Liver (tissue), 8 donors: ENCODE measurements at regions not wholly inside any gene's neighbourhood (a gene's known extent, or its start where the extent isn't known, plus 50 kb on each side); places are given as distances from the start of the nearest gene placed in this dataset.

ENCODE experiments used
- DNase-seq: peaks from one replicate; pipeline ENCODE4 v3.0.0-alpha.2; 2017; ENCODE audit warnings: low spot score
- H3K27ac ChIP-seq, 2 donors: one replicate each; pipeline ENCODE4 v1.7.0; 2013; ENCODE audit warnings: inconsistent platforms in 2 of 2, low read length in 2 of 2, control low read depth in 1 of 2, low read depth in 1 of 2, mild to moderate bottlenecking in 1 of 2
- H3K27me3 ChIP-seq, 4 donors: one replicate each; pipeline versions ENCODE4 v1.6.1 to v1.7.0; 2013; ENCODE audit warnings: low read length in 3 of 4, inconsistent platforms in 1 of 4, mild to moderate bottlenecking in 1 of 4, moderate library complexity in 1 of 4; ENCODE audit not compliant: control insufficient read depth in 4 of 4, insufficient read depth in 4 of 4
- H3K36me3 ChIP-seq, 4 donors: one replicate each; pipeline versions ENCODE4 v1.6.1 to v1.7.0; 2013; ENCODE audit warnings: low read length in 3 of 4, mild to moderate bottlenecking in 3 of 4, low read depth in 1 of 4, moderate library complexity in 1 of 4; ENCODE audit not compliant: control insufficient read depth in 4 of 4, insufficient read depth in 3 of 4
- H3K4me1 ChIP-seq, 4 donors: one replicate each; pipeline versions ENCODE4 v1.6.1 to v1.7.0; 2013; ENCODE audit warnings: low read length in 3 of 4, mild to moderate bottlenecking in 3 of 4, moderate library complexity in 1 of 4; ENCODE audit not compliant: control insufficient read depth in 4 of 4, insufficient read depth in 4 of 4
- H3K4me3 ChIP-seq, 3 donors: one replicate each; pipeline versions ENCODE4 v1.6.1 to v1.7.0; 2013; ENCODE audit warnings: low read length in 3 of 3, control low read depth in 1 of 3, low read depth in 1 of 3, mild to moderate bottlenecking in 1 of 3
- H3K9ac ChIP-seq, 2 donors: one replicate each; pipeline ENCODE4 v1.7.0; 2013; ENCODE audit warnings: low read length in 2 of 2, mild to moderate bottlenecking in 2 of 2, moderate library complexity in 2 of 2, control low read depth in 1 of 2, low read depth in 1 of 2
- H3K9me3 ChIP-seq, 4 donors: one replicate each; pipeline versions ENCODE4 v1.6.1 to v1.7.0; 2013; ENCODE audit warnings: low read length in 3 of 4; ENCODE audit not compliant: control insufficient read depth in 4 of 4
- ATF3 ChIP-seq: IDR thresholded peaks from 2 replicates; pipeline ENCODE4 v1.6.1; 2016; ENCODE audit warnings: antibody characterized with exemption
- CTCF ChIP-seq: fragments of 150-350 bp; IDR thresholded peaks from 2 replicates; pipeline ENCODE4 v1.5.1; 2017; ENCODE audit warnings: improper control_type of control experiment, low read depth, low read length; ENCODE audit not compliant: missing input control
- EGR1 ChIP-seq, 2 donors: IDR thresholded peaks; 2 replicates each; pipeline ENCODE4 v1.6.1; 2016 to 2018; ENCODE audit warnings: antibody characterized with exemption in 2 of 2, low read depth in 2 of 2
- FOXA1 ChIP-seq: IDR thresholded peaks from 2 replicates; pipeline ENCODE4 v1.6.1; 2016; ENCODE audit warnings: antibody characterized with exemption
- FOXA2 ChIP-seq: IDR thresholded peaks from 2 replicates; pipeline ENCODE4 v1.6.1; 2016; ENCODE audit warnings: antibody characterized with exemption
- GABPA ChIP-seq, 2 donors: IDR thresholded peaks in 1 of 2; conservative IDR thresholded peaks in 1 of 2; 2 replicates each; pipeline ENCODE4 v1.6.1; 2016; ENCODE audit warnings: antibody characterized with exemption in 2 of 2, mild to moderate bottlenecking in 1 of 2, moderate library complexity in 1 of 2
- HNF4A ChIP-seq, 2 donors: conservative IDR thresholded peaks; 2 replicates each; pipeline ENCODE4 v1.6.1; 2016; ENCODE audit warnings: antibody characterized with exemption in 2 of 2, mild to moderate bottlenecking in 2 of 2
- HNF4G ChIP-seq: IDR thresholded peaks from 2 replicates; pipeline ENCODE4 v1.6.1; 2016; ENCODE audit warnings: antibody characterized with exemption
- JUND ChIP-seq, 2 donors: IDR thresholded peaks; 2 replicates each; pipeline ENCODE4 v1.6.1; 2016; ENCODE audit warnings: antibody characterized with exemption in 2 of 2
- NR2F2 ChIP-seq: IDR thresholded peaks from 2 replicates; pipeline ENCODE4 v1.6.1; 2016; ENCODE audit warnings: antibody characterized with exemption
- RAD21 ChIP-seq, 2 donors: IDR thresholded peaks; 2 replicates each; pipeline ENCODE4 v1.6.1; 2016; ENCODE audit warnings: antibody characterized with exemption in 2 of 2, mild to moderate bottlenecking in 2 of 2
- REST ChIP-seq: IDR thresholded peaks from 2 replicates; pipeline ENCODE4 v1.6.1; 2016; ENCODE audit warnings: antibody characterized with exemption, mild to moderate bottlenecking
- RXRA ChIP-seq, 2 donors: IDR thresholded peaks; 2 replicates each; pipeline ENCODE4 v1.6.1; 2017 to 2018; ENCODE audit warnings: antibody characterized with exemption in 2 of 2, mild to moderate bottlenecking in 1 of 2
- SP1 ChIP-seq: IDR thresholded peaks from 2 replicates; pipeline ENCODE4 v1.6.1; 2018; ENCODE audit warnings: antibody characterized with exemption, mild to moderate bottlenecking
- TAF1 ChIP-seq: conservative IDR thresholded peaks from 2 replicates; pipeline ENCODE4 v1.6.1; 2016; ENCODE audit warnings: antibody characterized with exemption, mild to moderate bottlenecking
- YY1 ChIP-seq: IDR thresholded peaks from 2 replicates; pipeline ENCODE4 v1.6.1; 2016; ENCODE audit warnings: antibody characterized with exemption, mild to moderate bottlenecking
- WGBS: extraction: QIAGEN DNeasy Blood & Tissue Kit; methylation state at CpG from one replicate; pipeline ENCODE4 v1.1.7; 2013; 5-methylcytosine and 5-hydroxymethylcytosine counted together
- TF ChIP-seq, protein P1 (sequence below): IDR thresholded peaks from 2 replicates; pipeline ENCODE4 v1.6.1; 2016; ENCODE audit warnings: antibody characterized with exemption
- TF ChIP-seq, protein P2 (sequence below): IDR thresholded peaks from 2 replicates; pipeline ENCODE4 v1.6.1; 2016; ENCODE audit warnings: antibody characterized with exemption
- donor health status: healthy.
- donor health status: healthy.
- donor health status: healthy.
- donor health status: healthy.
- donor health status: healthy.

GRCh38 chr12:102564026-102564425 lies 83.7 kb upstream of the IGF1 start:
- WGBS: 86% methylated on average over 4 of the region's 4 CpGs
- no peak overlapping the region for H3K27ac ChIP-seq
- H3K4me3 ChIP-seq: no peak overlapping the region
- no peaks in the 10 kb centered on the region for H3K36me3 ChIP-seq
- H3K27me3 ChIP-seq: no peaks in the 10 kb centered on the region
- no peak for TF ChIP-seq GABPA (IDR thresholded peaks at IDR 0.05 in 1 of 2, conservative IDR thresholded peaks at IDR 0.05 in 1 of 2)
- TF ChIP-seq EGR1 (IDR thresholded peaks at IDR 0.05; ENCODE audit: low read depth in 2 of 2): no peak
- no peak for TF ChIP-seq REST
- TF ChIP-seq ATF3: no peak
- no peak for TF ChIP-seq JUND (IDR thresholded peaks at IDR 0.05)
- TF ChIP-seq FOXA1: no peak
- TF ChIP-seq NR2F2: no peak
- no peak for TF ChIP-seq CTCF
- no peak for TF ChIP-seq HNF4G
- no peak for TF ChIP-seq RXRA (IDR thresholded peaks at IDR 0.05)
- no peak for TF ChIP-seq SP1
- TF ChIP-seq, protein P1, sequence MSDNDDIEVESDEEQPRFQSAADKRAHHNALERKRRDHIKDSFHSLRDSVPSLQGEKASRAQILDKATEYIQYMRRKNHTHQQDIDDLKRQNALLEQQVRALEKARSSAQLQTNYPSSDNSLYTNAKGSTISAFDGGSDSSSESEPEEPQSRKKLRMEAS: no peak
- TF ChIP-seq TAF1: no peak
- no peak for TF ChIP-seq FOXA2
- no peak for TF ChIP-seq RAD21 (IDR thresholded peaks at IDR 0.05)
- TF ChIP-seq, protein P2, sequence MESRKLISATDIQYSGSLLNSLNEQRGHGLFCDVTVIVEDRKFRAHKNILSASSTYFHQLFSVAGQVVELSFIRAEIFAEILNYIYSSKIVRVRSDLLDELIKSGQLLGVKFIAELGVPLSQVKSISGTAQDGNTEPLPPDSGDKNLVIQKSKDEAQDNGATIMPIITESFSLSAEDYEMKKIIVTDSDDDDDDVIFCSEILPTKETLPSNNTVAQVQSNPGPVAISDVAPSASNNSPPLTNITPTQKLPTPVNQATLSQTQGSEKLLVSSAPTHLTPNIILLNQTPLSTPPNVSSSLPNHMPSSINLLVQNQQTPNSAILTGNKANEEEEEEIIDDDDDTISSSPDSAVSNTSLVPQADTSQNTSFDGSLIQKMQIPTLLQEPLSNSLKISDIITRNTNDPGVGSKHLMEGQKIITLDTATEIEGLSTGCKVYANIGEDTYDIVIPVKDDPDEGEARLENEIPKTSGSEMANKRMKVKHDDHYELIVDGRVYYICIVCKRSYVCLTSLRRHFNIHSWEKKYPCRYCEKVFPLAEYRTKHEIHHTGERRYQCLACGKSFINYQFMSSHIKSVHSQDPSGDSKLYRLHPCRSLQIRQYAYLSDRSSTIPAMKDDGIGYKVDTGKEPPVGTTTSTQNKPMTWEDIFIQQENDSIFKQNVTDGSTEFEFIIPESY: no peak
- no peak for TF ChIP-seq HNF4A (conservative IDR thresholded peaks at IDR 0.05)
- no peak for TF ChIP-seq YY1
- H3K9ac ChIP-seq: no peak overlapping the region
- no peak for DNase-seq
- H3K4me1 ChIP-seq: no peaks in the 10 kb centered on the region
- H3K9me3 ChIP-seq: peaks cover 0 to 4% (median 0%) of the 10 kb centered on the region in 4 donors
